Right lobe of liver (tissue), 6 donors: ENCODE measurements at regions not wholly inside any gene's neighbourhood (a gene's known extent, or its start where the extent isn't known, plus 50 kb on each side); places are given as distances from the start of the nearest gene placed in this dataset.

Source experiments
- ATAC-seq, 4 donors: fragments of 200-7000 bp; cut with Tn5 transposase; one replicate each; pipeline ENCODE4 v1.9.1; 2020; ENCODE audit warnings: mild to moderate bottlenecking in 4 of 4, moderate library complexity in 4 of 4
- DNase-seq, 3 donors: peaks; one replicate each; pipeline ENCODE4 v3.0.0-alpha.2; 2020
- H3K27ac ChIP-seq, 3 donors: fragments of 200-600 bp; one replicate each; pipeline ENCODE4 v1.8.0; 2022
- H3K27me3 ChIP-seq, 2 donors: fragments of 200-600 bp; one replicate each; pipeline ENCODE4 v1.8.0; 2022
- H3K36me3 ChIP-seq, 4 donors: fragments of 200-600 bp; sonication (generic) in 1 of 4; one replicate each; pipeline versions ENCODE4 v1.5.1 to v1.8.0; 2017 to 2022; ENCODE audit warnings: control low read depth in 1 of 4
- H3K4me1 ChIP-seq, 4 donors: fragments of 200-600 bp; sonication (generic) in 1 of 4; one replicate each; pipeline versions ENCODE4 v1.5.1 to v1.8.0; 2017 to 2022; ENCODE audit warnings: control low read depth in 1 of 4
- H3K4me3 ChIP-seq, 3 donors: fragments of 200-600 bp; one replicate each; pipeline ENCODE4 v1.8.0; 2022
- H3K9me3 ChIP-seq, 4 donors: fragments of 200-600 bp; sonication (generic) in 1 of 4; one replicate each; pipeline versions ENCODE4 v1.5.1 to v1.8.0; 2017 to 2022; ENCODE audit warnings: control low read depth in 1 of 4
- CTCF ChIP-seq, 4 donors: fragments of 200-600 bp in 3 of 4; fragments of 450-650 bp in 1 of 4; IDR thresholded peaks; one replicate each; pipeline versions ENCODE4 v1.5.1 to v1.8.0; 2016 to 2022; ENCODE audit warnings: antibody characterized with exemption in 4 of 4, mild to moderate bottlenecking in 2 of 4
- POLR2A ChIP-seq: fragments of 450-650 bp; IDR thresholded peaks from one replicate; pipeline ENCODE4 v1.6.1; 2017; ENCODE audit warnings: antibody characterized with exemption, mild to moderate bottlenecking
- WGBS: methylation state at CpG from one replicate; pipeline ENCODE4 v1.1.6; 2018; ENCODE audit warnings: low coverage, low lambda C conversion rate; ENCODE audit not compliant: insufficient coverage; ENCODE audit errors: missing lambda C conversion rate; 5-methylcytosine and 5-hydroxymethylcytosine counted together
- intact Hi-C, 2 donors: fragments of 100-400 bp; cut with DNase I; formaldehyde crosslinking; loops; one replicate each; pipeline versions ENCODE4 v1.11.2 to v1.14.1; 2022
- donor health status: DM: no; HTN: yes; CAD: no.
- donor health status: DM: no; HTN: no; CAD: no.
- donor health status: DM: no; HTN: no; CAD: no.
- donor health status: DM: no; HTN: yes; CAD: no.
- donor health status: DM: no; HTN: yes; CAD: no.

DNA sequence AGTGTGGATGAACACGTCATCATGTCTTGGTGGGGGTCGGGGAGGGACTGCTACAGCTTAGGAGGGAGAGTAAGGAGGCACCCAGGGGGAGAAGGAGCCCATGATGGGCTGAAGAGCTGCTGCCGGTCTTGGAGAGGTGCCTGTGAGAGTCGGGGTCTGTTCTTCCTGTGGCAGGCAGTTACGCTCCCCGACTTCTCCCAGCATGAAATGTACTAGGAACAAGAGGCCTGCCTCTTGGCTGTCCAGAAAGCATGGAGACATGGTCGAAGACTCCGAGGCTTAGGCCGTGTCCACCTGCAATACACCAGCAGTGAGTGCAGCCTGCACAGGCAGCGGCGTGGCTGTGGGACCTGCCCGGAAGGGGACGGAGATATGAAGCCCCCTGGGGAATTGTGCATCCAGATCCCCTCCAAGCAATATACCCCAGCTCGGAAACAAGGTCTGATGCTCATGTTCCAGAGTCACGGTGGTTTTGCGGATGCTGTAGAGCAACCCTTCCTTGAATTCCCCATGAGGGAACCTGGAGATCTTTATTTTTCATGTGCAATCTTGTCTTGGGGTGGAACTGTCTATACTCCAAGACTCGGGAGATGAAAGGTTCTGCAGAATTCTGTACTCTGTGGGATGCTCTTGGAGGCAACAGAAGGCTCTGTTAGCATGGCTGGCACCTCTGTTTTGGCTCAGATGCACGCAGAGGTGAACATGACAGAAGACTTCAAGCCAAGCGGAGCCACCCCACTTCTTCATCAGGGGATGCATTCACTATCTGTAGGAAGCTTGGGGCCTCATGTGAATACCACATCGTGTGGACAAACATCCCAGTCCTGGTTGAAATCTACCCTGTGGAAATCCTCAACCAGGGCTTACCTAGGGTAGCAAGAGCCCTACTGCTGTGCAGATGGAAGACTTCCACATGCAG lies 374.9 kb upstream of the IRX4 start:
- Histone ChIP-seq H3K9me3 (no peaks in the 10 kb centered on the region), H3K36me3 (no peaks in the 10 kb centered on the region), H3K4me3 (no peak overlapping the region), H3K27me3 (no peaks in the 10 kb centered on the region), H3K27ac (no peak overlapping the region), H3K4me1 (no peaks in the 10 kb centered on the region)
- DNase-seq (no peak), ATAC-seq (no peak)
- no peak for TF ChIP-seq POLR2A
- no peak for TF ChIP-seq CTCF (IDR thresholded peaks at IDR 0.05)
- intact Hi-C loops: no loop called here
- WGBS: 62% methylated on average over 7 of the region's 20 CpGs

- no peak for ATAC-seq
Measured at GRCh38 chr5:2256691-2257280, 374.1 kb upstream of the IRX4 start.

GRCh38 chr5:2255915-2256690 lies 373.4 kb upstream of the IRX4 start:
- TF ChIP-seq CTCF (IDR thresholded peaks at IDR 0.05) (no peak), POLR2A (no peak)
- intact Hi-C loops: no loop called here
- no peaks in the 10 kb centered on the region for H3K27me3 ChIP-seq
- H3K4me3 ChIP-seq: no peak overlapping the region
- H3K4me1 ChIP-seq: no peaks in the 10 kb centered on the region
- no peak for DNase-seq
- no peaks in the 10 kb centered on the region for H3K36me3 ChIP-seq
- H3K27ac ChIP-seq: no peak overlapping the region
- no peak for ATAC-seq
- no peaks in the 10 kb centered on the region for H3K9me3 ChIP-seq
- 54% methylated on average over 9 of the region's 14 CpGs for WGBS

More at GRCh38 chr5:2256691-2257280, 374.1 kb upstream of the IRX4 start:
- Histone ChIP-seq H3K4me3 (no peak overlapping the region), H3K36me3 (no peaks in the 10 kb centered on the region), H3K4me1 (no peaks in the 10 kb centered on the region), H3K9me3 (no peaks in the 10 kb centered on the region), H3K27ac (no peak overlapping the region), H3K27me3 (no peaks in the 10 kb centered on the region)
- intact Hi-C loops: no loop called here
- 57% methylated on average over 9 of the region's 15 CpGs for WGBS
- no peak for DNase-seq
- TF ChIP-seq CTCF (IDR thresholded peaks at IDR 0.05): no peak
- TF ChIP-seq POLR2A: no peak

DNA sequence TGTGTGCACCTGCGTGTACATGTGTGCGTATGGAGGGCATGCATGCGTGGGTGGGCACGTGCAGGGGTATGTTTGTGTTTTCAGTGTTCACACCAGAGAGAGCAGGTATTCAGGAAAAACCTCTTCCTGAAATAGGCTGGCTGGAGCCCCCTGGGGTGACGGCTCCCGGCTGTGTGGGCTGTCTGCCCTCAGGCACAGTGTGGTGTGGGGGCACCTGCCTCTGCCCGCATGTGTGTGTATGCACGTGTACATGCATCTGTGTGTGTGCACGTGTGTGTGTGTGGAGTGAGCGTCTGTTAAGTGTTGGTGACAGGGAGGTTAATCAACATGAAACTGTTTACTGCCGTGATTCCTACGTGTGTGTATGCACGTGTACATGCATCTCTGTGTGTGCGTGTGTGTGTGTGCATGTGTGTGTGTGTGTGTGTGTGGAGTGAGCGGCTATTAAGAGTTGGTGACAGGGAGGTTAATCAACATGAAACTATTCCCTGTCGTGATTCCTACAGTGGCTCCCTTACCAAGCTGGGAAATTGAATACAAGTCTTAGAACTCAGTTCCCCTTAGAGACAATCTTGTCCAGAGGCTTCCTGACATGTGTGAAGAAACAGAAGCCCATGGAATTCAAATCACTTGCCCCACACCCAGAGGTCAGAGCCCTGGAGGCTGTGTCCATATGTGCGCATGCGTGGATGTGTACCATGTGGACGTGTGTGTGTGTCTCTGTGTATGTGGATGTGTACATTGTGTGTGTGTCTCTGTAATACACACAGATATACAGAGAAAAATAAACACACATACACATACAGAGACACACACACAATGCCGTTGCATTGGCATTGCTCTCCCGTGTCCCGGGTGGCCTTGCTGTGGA lies 372.4 kb upstream of the IRX4 start:
- DNase-seq: no peak
- 70% methylated on average over 17 of the region's 22 CpGs for WGBS
- H3K9me3 ChIP-seq: no peaks in the 10 kb centered on the region
- ATAC-seq: no peak
- no peak overlapping the region for H3K27ac ChIP-seq
- H3K36me3 ChIP-seq: no peaks in the 10 kb centered on the region
- H3K4me3 ChIP-seq: no peak overlapping the region
- no peak for TF ChIP-seq CTCF (IDR thresholded peaks at IDR 0.05)
- no peak for TF ChIP-seq POLR2A
- no peaks in the 10 kb centered on the region for H3K4me1 ChIP-seq
- intact Hi-C loops: no loop called here
- H3K27me3 ChIP-seq: no peaks in the 10 kb centered on the region
